ENCODE measurements at regions not wholly inside any gene's neighbourhood (a gene's known extent, or its start where the extent isn't known, plus 50 kb on each side); places are given as distances from the start of the nearest gene placed in this dataset.

DNA sequence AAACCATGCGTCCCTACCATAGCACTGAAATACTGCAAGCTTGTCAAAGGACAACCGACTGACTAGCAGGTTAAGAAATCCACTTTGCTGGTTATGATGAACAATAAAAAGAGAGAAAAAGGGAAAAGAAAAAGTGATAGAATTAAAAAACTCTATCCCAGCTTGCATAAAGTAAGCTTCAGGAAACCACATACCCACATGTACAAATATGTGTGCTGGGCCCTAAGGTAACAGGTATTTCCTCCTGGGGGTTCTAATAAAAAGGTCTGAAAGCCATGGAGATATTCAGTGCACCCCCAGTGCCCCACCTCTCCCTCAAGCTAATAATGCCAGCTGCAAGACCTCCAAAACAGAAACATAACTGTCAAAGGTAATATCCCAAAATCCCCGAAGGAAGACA, 248.6 kb upstream of the KLF14 start:
- peaks cover 13 to 16% of the 10 kb centered on the region in 2 donors for H3K4me1 ChIP-seq (ENCODE audit: control insufficient read depth in 2 of 2, insufficient read depth in 2 of 2, low read length in 2 of 2)
- no peaks in the 10 kb centered on the region for H3K9me3 ChIP-seq (ENCODE audit: control extremely low read depth in 1 of 3, control insufficient read depth in 2 of 3, insufficient read depth in 1 of 3, low read length in 2 of 3)
- peak overlapping the region; percentile 9 to 61 for H3K27ac ChIP-seq (ENCODE audit: low read length in 2 of 2)
- peak overlapping the region; percentile 2 for H3K4me2 ChIP-seq (replicated peaks; ENCODE audit: low read depth, low read length, poor library complexity, severe bottlenecking)
- no CpG with 5 or more reads among the region's 3 CpGs for WGBS (ENCODE audit: insufficient coverage)
- Mint-ChIP-seq H3K4me1 (peaks cover 30% of the 10 kb centered on the region), H3K9me3 (ENCODE audit: insufficient read depth) (no peaks in the 10 kb centered on the region), H3K27me3 (no peaks in the 10 kb centered on the region), H3K4me3 (no peak overlapping the region), H3K27ac (no peak overlapping the region)
- TF ChIP-seq, protein P1, sequence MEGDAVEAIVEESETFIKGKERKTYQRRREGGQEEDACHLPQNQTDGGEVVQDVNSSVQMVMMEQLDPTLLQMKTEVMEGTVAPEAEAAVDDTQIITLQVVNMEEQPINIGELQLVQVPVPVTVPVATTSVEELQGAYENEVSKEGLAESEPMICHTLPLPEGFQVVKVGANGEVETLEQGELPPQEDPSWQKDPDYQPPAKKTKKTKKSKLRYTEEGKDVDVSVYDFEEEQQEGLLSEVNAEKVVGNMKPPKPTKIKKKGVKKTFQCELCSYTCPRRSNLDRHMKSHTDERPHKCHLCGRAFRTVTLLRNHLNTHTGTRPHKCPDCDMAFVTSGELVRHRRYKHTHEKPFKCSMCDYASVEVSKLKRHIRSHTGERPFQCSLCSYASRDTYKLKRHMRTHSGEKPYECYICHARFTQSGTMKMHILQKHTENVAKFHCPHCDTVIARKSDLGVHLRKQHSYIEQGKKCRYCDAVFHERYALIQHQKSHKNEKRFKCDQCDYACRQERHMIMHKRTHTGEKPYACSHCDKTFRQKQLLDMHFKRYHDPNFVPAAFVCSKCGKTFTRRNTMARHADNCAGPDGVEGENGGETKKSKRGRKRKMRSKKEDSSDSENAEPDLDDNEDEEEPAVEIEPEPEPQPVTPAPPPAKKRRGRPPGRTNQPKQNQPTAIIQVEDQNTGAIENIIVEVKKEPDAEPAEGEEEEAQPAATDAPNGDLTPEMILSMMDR (IDR thresholded peaks at IDR 0.05): no peak
- no peak for TF ChIP-seq EZH2 (IDR thresholded peaks at IDR 0.05; ENCODE audit: borderline replicate concordance, insufficient read depth, low read depth, low read length, poor library complexity, severe bottlenecking)
- H3K4me3 ChIP-seq (ENCODE audit: control extremely low read depth in 1 of 5, extremely low read depth in 1 of 5, insufficient read depth in 1 of 5, low read depth in 2 of 5, low read length in 4 of 5): no peak overlapping the region
- H3K79me2 ChIP-seq (ENCODE audit: control insufficient read depth, insufficient read depth, low read length): peaks cover 89% of the 10 kb centered on the region
- ATAC-seq (ENCODE audit: low read depth): no peak
- peaks cover 0 to 24% of the 10 kb centered on the region in 2 experiments for H3K36me3 ChIP-seq (replicated peaks in 1 of 2; ENCODE audit: control extremely low read depth in 1 of 2, control insufficient read depth in 1 of 2, extremely low read depth in 1 of 2, insufficient read depth in 2 of 2, low read length in 1 of 2)
- intact Hi-C loops (cut with micrococcal nuclease): loop anchor here (1.0 to 2.0 kb wide), 6 partner anchors 14 to 442 kb away; no protein-coding TSS in a partner anchor
- DNase-seq: no peak
- peaks cover 80% of the 10 kb centered on the region for H4K20me1 ChIP-seq (ENCODE audit: control insufficient read depth, insufficient read depth, low read length, poor library complexity, severe bottlenecking)
- ChIA-PET POLR2A (no interaction called here), CTCF (interaction anchor here (0.7 to 6.6 kb wide), 36 partner anchors 9 to 442 kb away, joined by 3 to 93 read pairs (median 5); no protein-coding TSS in a partner anchor)
- no peak overlapping the region for H2AFZ ChIP-seq (ENCODE audit: insufficient read depth, low read depth, low read length, poor library complexity, severe bottlenecking)
- H3K27me3 ChIP-seq (replicated peaks in 1 of 4; ENCODE audit: control extremely low read depth in 1 of 4, control insufficient read depth in 3 of 4, insufficient read depth in 4 of 4, low read length in 3 of 4): no peaks in the 10 kb centered on the region
- no peak overlapping the region for H3K9ac ChIP-seq (ENCODE audit: low read length)

DNA sequence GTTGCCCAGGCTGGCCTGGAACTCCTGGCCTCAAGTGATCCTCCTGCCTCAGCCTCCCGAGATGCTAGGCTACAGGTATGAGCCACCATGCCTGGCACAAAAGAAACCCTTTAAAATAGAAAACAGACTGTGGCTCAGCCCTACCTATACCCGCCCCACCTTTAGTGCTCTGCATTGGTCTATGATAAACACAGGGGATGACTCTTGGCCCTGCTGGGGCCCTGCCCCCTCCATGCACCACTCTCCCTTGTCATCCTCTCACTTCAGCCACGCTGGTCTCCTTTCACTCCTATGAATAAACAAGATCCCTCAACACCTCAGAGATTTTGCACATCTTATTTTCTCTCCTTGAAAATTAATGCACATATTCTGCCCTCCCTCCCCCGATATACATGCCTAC, 251.4 kb upstream of the KLF14 start:
- Mint-ChIP-seq H3K4me1 (peaks cover 50% of the 10 kb centered on the region), H3K4me3 (no peak overlapping the region), H3K9me3 (ENCODE audit: insufficient read depth) (no peaks in the 10 kb centered on the region), H3K27me3 (no peaks in the 10 kb centered on the region), H3K27ac (peak overlapping the region; percentile 39)
- Histone ChIP-seq H4K20me1 (ENCODE audit: control insufficient read depth, insufficient read depth, low read length, poor library complexity, severe bottlenecking) (peaks cover 81% of the 10 kb centered on the region), H3K4me3 (ENCODE audit: control extremely low read depth in 1 of 5, extremely low read depth in 1 of 5, insufficient read depth in 1 of 5, low read depth in 2 of 5, low read length in 4 of 5) (no peak overlapping the region), H3K36me3 (replicated peaks in 1 of 2; ENCODE audit: control extremely low read depth in 1 of 2, control insufficient read depth in 1 of 2, extremely low read depth in 1 of 2, insufficient read depth in 2 of 2, low read length in 1 of 2) (peaks cover 0 to 28% of the 10 kb centered on the region in 2 experiments), H2AFZ (ENCODE audit: insufficient read depth, low read depth, low read length, poor library complexity, severe bottlenecking) (no peak overlapping the region), H3K9ac (ENCODE audit: low read length) (no peak overlapping the region), H3K27ac (ENCODE audit: low read length in 2 of 2) (peak overlapping the region in 1 of 2 donors; percentile 50), H3K9me3 (ENCODE audit: control extremely low read depth in 1 of 3, control insufficient read depth in 2 of 3, insufficient read depth in 1 of 3, low read length in 2 of 3) (no peaks in the 10 kb centered on the region), H3K4me1 (ENCODE audit: control insufficient read depth in 2 of 2, insufficient read depth in 2 of 2, low read length in 2 of 2) (peaks cover 21 to 26% of the 10 kb centered on the region in 2 donors), H3K4me2 (replicated peaks; ENCODE audit: low read depth, low read length, poor library complexity, severe bottlenecking) (no peak overlapping the region), H3K79me2 (ENCODE audit: control insufficient read depth, insufficient read depth, low read length) (peaks cover 88% of the 10 kb centered on the region), H3K27me3 (replicated peaks in 1 of 4; ENCODE audit: control extremely low read depth in 1 of 4, control insufficient read depth in 3 of 4, insufficient read depth in 4 of 4, low read length in 3 of 4) (no peaks in the 10 kb centered on the region)
- DNase-seq: no peak
- ATAC-seq (ENCODE audit: low read depth): no peak
- TF ChIP-seq EZH2 (IDR thresholded peaks at IDR 0.05; ENCODE audit: borderline replicate concordance, insufficient read depth, low read depth, low read length, poor library complexity, severe bottlenecking): no peak
- TF ChIP-seq, protein P1 (IDR thresholded peaks at IDR 0.05): no peak
- intact Hi-C loops (cut with micrococcal nuclease): no loop called here
- ChIA-PET CTCF (no interaction called here), POLR2A (interaction anchor here (0.7 kb wide), 1 partner anchor 11 kb away, joined by 3 read pairs; no protein-coding TSS in a partner anchor)
- WGBS (ENCODE audit: insufficient coverage): 96% methylated on average over 4 of the region's 4 CpGs

Data from B cell (primary cell).